ENCODE measurements at regions not wholly inside any gene's neighbourhood (a gene's known extent, or its start where the extent isn't known, plus 50 kb on each side); places are given as distances from the start of the nearest gene placed in this dataset.

GRCh38 chr3:101963902-101964362 lies 114.6 kb downstream of the NFKBIZ start:
- TF ChIP-seq CTCF (conservative IDR thresholded peaks at IDR 0.05 in 1 of 2, IDR thresholded peaks at IDR 0.05 in 1 of 2; ENCODE audit: low read depth in 1 of 2, low read length in 2 of 2) (no peak), EZH2 (IDR thresholded peaks at IDR 0.05; ENCODE audit: low read length, missing control alignments) (no peak)

All from fibroblast of lung (primary cell).